NCI-H774 (cell line): ENCODE measurements at regions not wholly inside any gene's neighbourhood (a gene's known extent, or its start where the extent isn't known, plus 50 kb on each side); places are given as distances from the start of the nearest gene placed in this dataset.
"Not testable (repeated sequence)": the region's sequence is repeated elsewhere in the genome, so short reads cannot be mapped to it uniquely, and the experiment has no call there.

Source experiments
- DNase-seq: peaks from one replicate; lab custom pipeline; 2025; lab: John Stamatoyannopoulos, UW

DNA sequence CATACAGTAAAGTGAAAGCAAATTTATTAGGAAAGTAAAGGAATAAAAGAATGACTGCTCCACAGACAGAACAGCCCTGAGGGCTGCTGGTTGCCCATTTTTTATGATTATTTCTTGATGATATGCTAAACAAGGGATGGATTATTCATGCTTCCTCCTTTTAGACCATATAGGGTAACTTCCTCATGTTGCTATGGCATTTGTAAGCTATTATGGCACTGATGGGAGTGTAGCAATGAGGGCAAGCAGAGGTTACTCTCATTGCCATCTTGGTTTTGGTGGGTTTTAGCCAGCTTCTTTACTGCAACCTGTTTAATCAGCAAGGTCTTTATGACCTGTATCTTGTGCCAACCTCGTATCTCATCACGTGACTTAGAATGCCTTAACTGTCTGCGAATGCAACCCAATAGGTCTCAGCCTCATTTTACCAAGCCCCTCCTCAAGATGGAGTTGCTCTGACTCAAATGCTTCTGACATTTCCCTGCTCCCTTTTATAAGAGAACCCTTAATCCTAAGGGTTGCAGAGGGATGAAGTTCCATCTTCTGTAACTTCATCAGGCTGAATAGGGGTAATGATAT is 280.1 kb upstream of the RGS17 start:
- no peak for DNase-seq

DNA sequence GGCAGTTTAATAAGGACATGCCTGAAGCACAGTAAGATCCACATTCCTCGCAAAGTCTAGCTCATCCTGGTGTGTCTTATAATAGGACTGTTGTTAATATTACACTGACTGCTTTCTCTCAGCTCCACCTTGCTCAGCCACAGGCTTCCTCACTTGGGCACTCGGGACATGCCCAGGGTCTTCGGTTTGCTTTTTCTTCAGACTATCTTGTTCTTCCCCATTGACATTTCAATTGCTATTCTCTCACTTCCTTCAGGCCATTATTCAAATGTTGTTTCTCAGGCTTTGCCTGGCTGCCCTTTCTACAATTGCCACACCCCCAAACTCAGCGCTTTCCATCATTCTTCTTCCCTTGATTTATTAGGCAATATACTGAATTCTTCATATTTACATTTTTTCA is 274.8 kb upstream of the RGS17 start:
- DNase-seq = no peak

DNA sequence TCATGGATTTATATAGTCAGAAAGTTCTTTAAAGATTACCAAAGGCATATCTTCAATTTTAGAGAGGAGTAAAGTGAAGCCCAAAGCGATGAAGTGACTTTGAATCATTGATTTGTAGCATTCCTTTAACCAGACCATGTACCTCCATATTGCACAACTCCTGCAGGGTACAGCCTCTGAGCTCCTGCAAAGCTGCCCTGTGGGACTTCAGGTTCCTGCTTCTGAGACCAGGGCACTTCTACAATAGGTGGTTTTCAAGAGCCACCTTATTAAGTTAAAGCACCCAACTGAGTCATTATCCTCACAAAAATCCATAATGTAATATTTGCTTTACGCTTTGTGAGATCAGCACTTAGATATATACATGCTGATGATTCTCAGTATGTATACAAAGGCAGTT is 270.7 kb upstream of the RGS17 start:
- no peak for DNase-seq

DNA sequence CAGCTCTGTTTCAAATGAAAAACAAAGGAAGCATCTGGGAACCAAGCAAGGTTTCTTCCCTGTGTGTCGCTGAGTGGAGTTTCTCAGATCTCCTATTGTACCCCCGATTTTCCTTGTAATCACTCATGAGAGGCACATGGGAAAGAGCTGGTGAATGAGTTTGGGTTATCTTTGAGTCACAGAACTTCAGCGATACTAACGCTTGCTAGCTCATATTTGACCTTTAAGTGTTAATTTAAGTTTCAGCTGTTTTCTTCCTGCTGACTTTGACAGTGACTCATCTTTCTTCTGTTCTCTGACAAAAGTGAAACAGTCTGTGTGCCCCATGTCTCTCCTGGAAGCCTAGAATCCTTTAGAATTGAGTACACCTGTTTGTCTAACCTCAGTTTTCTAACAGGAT is 261.1 kb upstream of the RGS17 start:
- DNase-seq = no peak

DNA sequence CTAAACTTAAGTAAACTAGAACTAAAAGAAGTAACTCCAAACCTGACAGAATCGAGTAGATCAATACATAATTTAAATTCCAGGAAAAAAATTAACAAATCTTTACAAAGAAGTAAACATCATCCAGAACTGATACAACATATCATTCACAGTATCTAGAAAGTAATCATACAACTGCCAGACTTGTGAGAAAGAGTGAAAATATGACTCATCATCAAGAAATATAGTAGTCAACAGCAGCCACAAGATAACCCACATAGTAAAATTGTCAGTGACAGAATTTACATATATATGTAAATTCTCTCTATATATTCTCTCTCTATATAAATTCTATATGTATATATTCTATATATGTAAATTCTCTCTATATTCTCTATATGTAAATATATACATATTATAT is 242.8 kb upstream of the RGS17 start:
- DNase-seq = no peak

DNA sequence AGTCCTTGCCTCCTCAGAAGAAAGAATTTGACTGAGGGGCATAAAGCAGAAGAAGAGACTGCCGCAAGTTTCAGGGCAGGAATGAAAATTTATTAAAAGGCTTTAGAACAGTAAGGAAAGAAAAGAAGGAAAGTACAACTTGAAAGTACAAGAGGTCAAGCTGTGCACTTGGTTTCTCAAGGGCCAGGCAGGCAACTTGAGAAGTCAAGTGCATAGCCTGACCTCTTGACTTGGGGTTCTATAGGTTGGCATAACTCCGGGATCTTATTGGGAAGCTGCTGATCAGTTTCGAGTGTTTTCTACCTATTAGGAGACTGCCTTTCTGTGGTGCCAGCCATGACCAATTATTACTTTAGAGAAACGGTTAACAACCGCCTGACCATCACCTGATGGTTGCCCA is 237.0 kb upstream of the RGS17 start:
- no peak for DNase-seq

DNA sequence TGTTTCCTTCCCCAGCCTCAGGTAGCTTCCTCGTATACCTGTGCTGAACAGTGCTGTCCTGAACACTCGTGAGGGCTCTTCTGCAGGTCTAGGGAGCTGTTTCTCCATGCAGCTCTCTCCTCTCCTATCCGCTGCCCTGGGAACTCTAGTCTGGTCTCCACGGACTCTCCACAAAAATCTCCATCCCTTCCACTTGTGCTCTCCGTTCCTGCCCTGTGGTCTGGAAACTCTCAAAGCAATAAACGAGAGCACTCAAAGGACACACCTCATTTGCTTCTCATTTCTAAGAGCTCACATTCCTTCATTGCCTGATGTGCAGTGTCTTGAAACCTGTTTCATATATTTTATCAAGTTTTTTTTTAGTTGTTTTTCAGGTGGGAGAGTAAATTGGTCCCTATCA is 235.9 kb upstream of the RGS17 start:
- DNase-seq = no peak

DNA sequence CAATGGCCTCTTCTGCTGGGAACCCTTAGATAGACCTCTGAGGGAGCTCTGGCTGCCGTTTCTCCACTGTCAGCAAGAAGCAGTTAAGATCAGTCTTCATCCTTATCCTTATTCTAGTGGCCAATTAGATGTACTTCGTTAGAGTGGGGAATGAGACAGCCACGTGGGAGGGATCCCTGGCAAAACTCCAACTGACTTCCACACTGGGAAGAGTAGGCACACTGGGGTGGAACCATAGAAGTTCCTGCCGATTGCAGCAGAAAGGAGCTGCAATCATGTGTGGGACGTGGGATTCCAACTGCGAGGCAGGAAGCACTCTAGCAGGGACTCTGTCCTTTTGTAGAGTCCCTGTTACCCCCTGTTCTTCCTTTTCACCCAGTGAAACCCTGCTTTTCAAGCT is 226.3 kb upstream of the RGS17 start:
- DNase-seq = no peak

DNA sequence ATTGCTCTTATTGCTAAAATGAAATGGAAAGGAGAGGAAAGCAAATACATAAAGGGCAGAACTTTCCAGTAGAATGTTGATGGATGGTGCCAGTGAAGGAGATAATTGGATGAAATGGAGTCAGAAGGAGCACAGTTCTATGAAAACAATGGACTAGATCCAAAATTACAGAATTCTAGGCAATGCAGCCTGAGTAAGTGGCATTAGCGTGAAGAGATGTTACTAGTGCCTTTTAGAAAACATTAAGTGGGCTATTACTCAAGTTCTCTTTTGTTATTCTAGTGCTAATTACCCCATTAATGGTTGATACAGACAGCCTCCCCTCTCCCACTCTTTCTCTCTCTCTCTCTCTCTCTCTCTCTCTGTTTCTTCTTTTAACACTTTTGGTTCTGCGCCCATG is 209.5 kb upstream of the RGS17 start:
- DNase-seq = no peak

DNA sequence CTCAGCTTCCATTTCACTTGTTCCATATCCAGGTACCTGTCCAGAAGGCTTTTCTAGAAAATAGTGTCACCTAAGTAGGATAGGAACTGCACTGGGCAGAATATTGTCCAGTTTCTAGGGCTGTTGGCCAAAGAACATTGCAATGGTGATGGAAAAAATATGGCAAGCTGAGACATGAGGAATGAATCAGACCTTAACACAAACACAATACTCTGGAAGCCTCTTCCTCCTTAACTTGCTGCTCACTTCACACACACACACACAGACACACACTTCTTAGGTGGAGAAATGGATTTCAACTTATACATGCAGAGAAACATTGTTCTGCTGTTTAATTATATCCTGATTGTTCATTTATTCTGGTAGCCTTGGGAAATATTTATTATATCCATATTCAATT is 203.0 kb upstream of the RGS17 start:
- DNase-seq = no peak

DNA sequence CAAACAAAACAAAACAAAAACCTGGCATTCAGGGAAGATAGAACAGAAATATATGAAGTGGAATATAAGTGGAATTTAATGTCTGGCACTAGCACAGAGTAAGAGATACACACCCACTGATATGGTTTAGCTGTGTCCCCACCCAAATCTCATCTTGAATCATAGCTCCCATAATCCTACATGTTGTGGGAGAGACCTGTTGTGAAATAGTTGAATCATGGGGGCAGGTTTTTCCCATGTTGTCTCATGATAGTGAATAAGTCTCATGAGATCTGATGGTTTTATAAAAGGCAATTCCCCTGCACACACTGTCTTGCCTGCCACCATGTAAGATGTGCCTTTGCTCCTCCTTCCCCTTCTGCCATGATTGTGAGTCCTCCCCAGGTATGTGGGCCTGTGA is 200.1 kb upstream of the RGS17 start:
- DNase-seq = not testable (repeated sequence)

DNA sequence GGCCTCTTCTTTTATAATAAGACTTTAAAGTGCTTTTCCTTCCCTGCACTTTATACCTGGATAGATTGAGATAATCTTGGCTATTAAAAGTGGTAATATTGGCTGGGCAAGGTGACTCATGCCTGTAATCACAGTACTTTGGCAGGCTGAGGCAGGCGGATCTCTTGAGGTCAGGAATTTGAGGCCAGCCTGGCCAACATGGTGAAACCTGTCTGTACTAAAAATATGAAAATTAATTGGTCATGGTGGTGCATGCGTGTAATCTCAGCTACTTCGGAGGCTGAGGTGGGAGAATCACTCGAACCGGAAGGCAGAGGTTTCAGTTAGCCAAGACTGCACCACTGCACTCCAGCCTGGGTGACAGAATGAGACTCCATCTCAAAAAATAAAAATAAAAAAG is 197.1 kb upstream of the RGS17 start:
- DNase-seq = no peak

DNA sequence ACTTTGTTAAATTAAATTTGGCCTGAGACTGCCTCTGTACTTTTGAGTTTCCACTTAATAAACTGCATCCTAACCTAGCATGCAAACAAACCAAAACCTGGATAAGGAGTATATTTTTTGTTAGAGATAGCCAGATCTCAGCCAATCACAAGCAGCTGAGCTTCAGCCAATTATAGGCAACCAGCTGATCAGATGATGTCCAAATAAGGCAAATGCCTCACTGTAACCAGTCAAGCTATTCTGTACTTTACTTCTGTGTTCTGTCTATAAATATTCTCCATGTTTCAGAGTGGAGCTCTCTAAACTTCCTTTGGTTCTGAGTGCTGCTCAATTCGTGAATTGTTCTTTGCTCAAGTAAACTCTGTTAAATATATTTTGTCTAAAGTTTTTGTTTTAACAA is 194.6 kb upstream of the RGS17 start:
- no peak for DNase-seq

DNA sequence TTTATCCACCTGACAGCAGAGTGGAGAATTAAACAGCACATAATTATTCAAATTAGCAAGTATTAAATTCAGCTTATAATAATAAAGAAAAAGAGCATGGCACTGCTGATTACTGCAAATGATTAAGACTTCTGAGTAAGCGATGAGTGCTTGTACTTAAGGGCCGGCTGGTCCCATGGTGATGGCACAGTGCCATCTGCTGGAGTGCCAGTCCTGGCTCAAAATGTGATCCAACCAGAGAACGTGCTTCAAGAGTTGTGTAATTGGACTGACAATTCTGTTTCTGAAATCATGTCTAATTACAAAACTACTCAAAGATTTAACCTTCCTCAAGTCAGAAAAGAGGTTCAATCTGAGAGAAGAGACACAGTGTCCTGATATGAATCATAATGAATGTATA is 181.6 kb upstream of the RGS17 start:
- peak; percentile 77 for DNase-seq

DNA sequence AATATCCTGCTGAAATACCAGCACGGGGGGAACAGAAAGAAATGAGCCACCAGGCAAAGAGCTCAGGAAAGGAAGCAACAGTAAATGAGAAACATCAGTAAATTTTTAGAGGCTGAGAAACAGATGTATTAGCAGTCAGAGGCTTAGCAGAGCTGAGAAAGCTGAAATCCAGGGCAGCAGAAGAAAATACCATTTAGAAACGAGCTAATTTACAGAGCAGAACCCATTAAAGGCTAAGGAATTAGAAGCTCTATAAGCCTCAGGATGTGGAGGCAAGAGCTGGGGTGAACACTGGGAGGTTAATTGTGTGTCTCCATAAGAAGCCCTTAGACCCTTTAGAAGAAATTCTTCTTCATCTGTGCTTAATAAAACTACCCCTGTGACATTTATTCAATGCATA is 178.6 kb upstream of the RGS17 start:
- no peak for DNase-seq

DNA sequence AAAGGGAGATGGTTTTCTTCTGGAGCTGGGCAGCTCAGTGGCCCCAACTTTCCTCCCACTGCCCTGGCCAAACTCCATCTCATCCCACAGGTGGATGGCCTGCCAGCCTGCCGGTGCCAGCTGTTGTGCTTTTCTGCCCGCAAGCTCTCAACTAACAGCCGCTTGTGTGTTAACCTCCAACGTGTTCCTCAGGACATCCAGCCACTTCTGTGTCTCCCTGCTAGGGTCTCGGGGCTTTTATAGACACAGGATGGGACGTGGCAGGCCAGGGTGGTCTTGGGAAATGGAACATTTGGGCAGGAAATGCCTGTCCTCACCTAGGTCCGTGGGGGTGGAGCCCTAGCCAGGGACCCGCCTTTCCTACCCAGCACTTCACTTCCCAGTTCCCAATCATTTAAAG is 171.1 kb upstream of the RGS17 start:
- no peak for DNase-seq

DNA sequence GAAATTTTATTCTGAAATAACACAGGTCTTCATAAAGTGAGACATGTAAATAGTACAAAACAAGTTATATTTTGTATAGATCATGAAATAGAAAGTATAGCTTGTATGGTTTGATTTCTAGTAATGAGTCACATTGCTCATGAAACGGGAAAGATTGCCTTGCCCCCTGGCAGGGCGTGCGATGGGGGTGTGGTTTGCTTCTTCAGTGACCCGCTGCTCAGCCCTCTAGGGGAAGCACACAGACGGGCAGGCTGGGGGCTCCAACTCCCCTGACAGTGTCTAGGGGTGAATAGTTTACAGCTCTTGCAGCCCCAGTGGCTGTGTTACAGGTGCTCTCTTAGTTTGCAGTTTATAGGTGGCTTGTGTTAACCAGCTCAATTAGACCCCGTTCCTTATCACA is 170.5 kb upstream of the RGS17 start:
- no peak for DNase-seq

DNA sequence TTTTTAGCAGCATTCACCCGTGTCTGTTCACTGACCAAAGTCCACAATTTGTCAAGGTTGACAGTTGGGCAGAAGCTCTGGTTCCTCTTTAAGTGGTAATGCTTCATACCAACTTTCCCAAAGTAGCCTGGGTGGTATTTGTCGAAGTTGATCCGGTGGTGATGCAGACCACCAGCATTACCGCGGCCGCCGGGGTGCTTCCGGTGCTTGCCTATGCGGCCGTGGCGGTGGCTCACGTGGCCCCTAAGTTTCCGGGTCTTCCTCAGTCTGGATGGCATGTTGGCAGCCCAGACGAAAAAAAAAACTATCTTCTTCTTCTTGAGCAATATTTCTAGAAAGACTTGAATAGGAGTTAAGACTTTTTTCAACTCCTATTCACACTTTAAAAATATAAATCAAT is 151.4 kb upstream of the RGS17 start:
- DNase-seq = not testable (repeated sequence)

DNA sequence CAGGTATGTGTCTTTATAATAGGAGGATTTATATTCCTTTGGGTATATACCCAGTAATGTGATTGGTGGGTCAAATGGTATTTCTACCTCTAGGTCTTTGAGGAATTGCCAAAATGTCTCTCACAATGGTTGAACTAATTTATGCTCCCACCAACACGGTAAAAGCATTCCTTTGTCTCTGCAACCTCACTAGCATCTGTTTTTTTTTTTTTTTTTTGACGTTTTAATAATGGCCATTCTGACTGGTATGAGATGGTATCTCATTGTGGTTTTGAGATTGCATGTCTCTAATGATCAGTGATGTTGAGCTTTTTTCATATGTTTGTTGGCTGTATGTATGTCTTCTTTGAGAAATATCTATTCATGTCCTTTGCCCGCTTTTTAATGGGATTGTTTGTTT is 144.9 kb upstream of the RGS17 start:
- DNase-seq = no peak

DNA sequence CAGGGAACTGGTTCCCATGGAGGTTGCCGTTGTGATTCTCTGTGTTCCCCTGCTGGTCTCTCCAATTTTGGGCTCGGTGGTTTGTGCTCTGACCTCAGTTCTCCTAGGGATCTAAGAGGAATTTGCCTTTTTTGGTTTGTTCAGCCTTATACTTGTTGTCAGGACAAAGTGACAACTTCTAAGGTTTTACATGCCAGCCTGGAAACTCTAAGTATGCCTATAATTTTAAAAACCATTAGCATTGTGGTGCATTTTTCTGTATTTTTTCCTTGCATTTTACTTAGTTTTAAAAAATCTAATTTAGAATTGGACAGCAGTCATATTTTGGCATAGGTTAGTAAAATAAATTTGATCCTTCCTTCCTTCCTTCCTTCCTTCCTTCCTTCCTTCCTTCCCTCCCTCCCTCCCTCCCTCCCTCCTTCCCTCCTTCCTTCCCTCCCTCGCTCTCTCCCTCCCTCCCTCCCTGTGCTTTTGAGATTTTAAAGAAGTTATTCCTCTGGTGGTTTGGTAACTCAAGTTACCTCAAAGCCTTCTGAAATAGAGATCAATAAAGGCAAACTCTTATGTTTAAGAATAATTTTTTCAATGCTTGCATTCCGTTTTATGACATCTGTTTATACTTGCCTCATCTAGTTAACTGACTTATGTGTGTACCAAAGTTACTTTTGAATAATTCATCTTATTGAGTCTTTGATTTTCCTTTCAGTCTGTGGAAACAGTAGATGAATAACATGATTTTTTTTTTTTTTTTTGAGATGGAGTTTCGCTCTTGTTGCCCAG is 141.3 kb upstream of the RGS17 start:
- no peak for DNase-seq

DNA sequence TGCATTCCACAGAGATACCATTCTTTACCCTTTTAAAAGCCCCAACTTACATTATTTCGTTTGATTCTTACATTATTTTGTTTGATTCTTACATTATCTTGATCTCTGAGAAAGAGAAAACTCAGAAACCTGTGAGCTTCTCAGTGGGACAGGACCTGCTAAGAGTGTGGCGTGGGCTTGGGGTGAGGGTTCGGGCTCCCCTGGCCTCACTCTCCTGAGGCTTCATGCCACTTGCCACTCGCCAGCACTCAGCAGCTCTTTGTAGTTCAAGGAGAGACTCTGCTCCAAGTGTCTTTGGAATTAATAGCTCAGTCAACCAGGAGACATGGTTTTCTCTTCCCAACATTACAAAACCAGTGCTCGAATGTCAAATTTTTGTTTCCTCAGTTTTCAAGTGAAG is 132.4 kb upstream of the RGS17 start:
- DNase-seq = no peak

DNA sequence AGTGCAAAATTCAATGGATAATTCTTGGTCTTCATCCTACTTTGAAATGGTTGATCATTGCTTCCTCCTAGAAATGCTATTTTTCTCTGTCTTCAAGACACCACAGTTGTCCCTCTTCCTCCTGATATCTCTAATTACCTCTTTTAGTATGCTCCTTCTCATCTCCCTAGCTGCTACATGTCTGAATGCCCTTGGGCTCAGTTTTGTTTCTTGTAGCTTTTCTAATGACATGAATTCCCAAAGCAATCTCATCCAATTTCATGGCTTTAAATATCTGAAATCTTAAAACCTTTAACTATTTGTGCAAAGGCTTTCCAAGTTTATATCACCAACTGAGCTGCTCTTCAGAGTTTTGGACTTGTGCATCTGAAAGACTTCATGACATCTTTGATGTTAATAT is 120.2 kb upstream of the RGS17 start:
- DNase-seq = no peak

DNA sequence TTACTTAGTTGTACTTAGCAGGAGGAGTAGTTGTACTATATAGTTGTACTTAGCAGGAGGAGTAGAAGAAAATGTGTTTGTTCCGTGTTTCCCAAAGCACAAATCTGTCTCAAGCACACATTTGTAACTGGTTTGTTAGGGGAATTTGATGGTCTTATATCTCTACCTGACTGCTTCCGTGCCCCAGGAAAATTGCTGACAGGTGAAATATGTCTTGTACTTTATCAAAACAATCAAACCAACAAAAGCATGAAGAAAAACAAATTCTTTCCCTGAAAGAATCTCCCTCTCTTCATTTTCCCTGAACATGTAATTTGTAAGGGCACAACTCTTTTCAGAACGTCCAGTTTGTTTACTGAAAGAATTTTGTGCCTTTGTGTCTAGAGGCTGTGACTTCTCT is 106.6 kb upstream of the RGS17 start:
- no peak for DNase-seq

DNA sequence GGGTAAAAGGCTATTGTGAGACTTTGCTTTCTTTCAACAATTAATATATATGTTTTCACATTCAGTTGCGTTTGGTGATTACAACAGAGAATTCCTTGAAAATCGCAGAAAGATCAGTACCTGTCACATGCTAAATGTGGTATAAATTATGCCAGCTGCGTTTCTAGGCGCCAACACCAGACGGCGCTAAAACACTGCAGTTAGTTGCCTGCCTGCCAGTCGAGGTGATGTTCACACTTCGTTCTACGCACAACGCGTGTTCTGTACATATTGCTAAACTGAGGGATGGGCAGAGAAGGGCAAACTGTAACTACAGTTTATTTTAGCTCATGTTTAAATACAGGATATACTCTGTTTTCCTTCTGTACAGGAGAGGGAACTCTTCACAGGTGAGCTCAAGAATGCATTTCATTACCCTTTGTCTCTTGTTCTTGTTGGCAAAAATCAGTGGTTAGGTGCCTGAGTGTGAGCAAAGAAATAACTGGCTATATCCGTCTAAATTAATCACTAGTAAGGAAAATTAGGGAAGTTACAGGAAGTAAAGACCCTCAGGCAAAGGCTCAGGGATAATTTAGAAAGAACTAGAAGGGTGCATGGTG is 100.1 kb upstream of the RGS17 start:
- DNase-seq = peak; percentile 39
